Breast epithelium (tissue), 3 donors: ENCODE measurements at regions not wholly inside any gene's neighbourhood (a gene's known extent, or its start where the extent isn't known, plus 50 kb on each side); places are given as distances from the start of the nearest gene placed in this dataset.

Experiments used
- CTCF ChIP-seq, 3 donors: fragments of 450-650 bp; IDR thresholded peaks; one replicate each; pipeline ENCODE4 v1.5.1; 2016 to 2017; ENCODE audit warnings: antibody characterized with exemption in 3 of 3, mild to moderate bottlenecking in 3 of 3, moderate library complexity in 3 of 3
- POLR2A ChIP-seq: fragments of 450-650 bp; IDR thresholded peaks from one replicate; pipeline ENCODE4 v1.6.1; 2016; ENCODE audit warnings: antibody characterized with exemption, mild to moderate bottlenecking, moderate library complexity

DNA sequence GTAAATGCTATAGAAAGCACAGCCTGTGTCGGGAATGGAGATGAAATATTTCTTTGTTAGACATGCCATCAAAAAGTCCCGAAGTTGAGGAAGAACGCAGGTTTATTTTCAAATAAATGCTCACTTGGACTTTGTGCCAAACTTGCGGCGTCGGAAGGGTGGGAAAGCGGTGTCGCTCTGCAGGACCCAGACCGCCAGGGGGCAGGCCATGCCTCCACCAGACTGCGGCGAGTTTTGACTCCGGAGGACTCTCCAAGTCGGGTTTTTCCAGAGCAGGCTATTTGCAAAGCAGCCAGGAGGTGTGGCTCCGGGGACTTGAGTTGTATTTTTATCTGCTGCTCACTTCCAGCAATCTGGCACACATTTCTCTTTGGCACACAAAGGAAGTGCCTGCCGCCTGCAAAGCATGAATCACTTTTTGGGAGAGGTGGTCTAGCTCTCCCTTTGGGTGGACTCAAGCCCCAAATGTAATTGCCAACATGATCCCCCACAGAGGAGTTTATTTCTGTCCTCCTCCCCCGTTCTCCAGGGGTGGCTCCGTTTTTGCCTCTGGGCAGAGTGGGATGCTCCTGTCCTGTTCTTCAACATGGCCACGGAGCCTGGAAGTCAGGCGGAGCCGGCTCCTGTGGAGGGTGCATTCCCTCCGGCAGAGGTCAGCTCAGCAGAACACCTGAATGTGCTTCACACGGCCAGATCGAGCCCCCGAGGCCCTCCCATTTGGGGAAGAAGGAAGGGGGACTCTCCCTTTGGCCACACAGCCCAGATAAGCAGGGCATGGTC lies 82.3 kb upstream of the GPR26 start:
- TF ChIP-seq CTCF (IDR thresholded peaks at IDR 0.05), result peak; percentile 74 to 91 (median 87)
- TF ChIP-seq POLR2A, result no peak
